ENCODE measurements at regions not wholly inside any gene's neighbourhood (a gene's known extent, or its start where the extent isn't known, plus 50 kb on each side); places are given as distances from the start of the nearest gene placed in this dataset.

- no peak for DNase-seq (ENCODE audit: low spot score)
Measured at GRCh38 chr2:106572541-106573450, 85.6 kb downstream of the CD8B2 start.

- no peak for DNase-seq (ENCODE audit: low spot score)
Measured at GRCh38 chr2:106573773-106574172, 86.6 kb downstream of the CD8B2 start.

GRCh38 chr2:106575955-106576354 lies 88.8 kb downstream of the CD8B2 start:
- DNase-seq (ENCODE audit: low spot score): no peak

GRCh38 chr2:106577255-106577651 lies 90.1 kb downstream of the CD8B2 start:
- DNase-seq (ENCODE audit: low spot score): no peak

GRCh38 chr2:106579750-106580197 lies 92.6 kb downstream of the CD8B2 start:
- DNase-seq (ENCODE audit: low spot score): no peak

GRCh38 chr2:106580241-106580640 lies 93.1 kb downstream of the CD8B2 start:
- DNase-seq (ENCODE audit: low spot score): no peak

GRCh38 chr2:106581328-106581727 lies 94.2 kb downstream of the CD8B2 start:
- DNase-seq (ENCODE audit: low spot score): no peak

GRCh38 chr2:106581755-106582147 lies 94.6 kb downstream of the CD8B2 start:
- no peak for DNase-seq (ENCODE audit: low spot score)

GRCh38 chr2:106582148-106583143 lies 95.3 kb downstream of the CD8B2 start:
- peak; percentile 80 for DNase-seq (ENCODE audit: low spot score)

GRCh38 chr2:106584304-106584954 lies 97.3 kb downstream of the CD8B2 start:
- DNase-seq (ENCODE audit: low spot score): no peak

GRCh38 chr2:106596844-106597243 lies 109.7 kb downstream of the CD8B2 start:
- no peak for DNase-seq (ENCODE audit: low spot score)

- DNase-seq (ENCODE audit: low spot score): no peak
Measured at GRCh38 chr2:106599540-106599939, 112.4 kb downstream of the CD8B2 start.

- no peak for DNase-seq (ENCODE audit: low spot score)
Measured at GRCh38 chr2:106602042-106602441, 114.9 kb downstream of the CD8B2 start.

GRCh38 chr2:106606652-106607051 lies 119.5 kb downstream of the CD8B2 start:
- no peak for DNase-seq (ENCODE audit: low spot score)

GRCh38 chr2:106607371-106607770 lies 120.2 kb downstream of the CD8B2 start:
- no peak for DNase-seq (ENCODE audit: low spot score)

GRCh38 chr2:106609780-106610179 lies 122.6 kb downstream of the CD8B2 start:
- DNase-seq (ENCODE audit: low spot score): no peak

- DNase-seq (ENCODE audit: low spot score): no peak
Measured at GRCh38 chr2:106614511-106615291, 127.5 kb downstream of the CD8B2 start.

- no peak for DNase-seq (ENCODE audit: low spot score)
Measured at GRCh38 chr2:106618614-106619013, 131.4 kb downstream of the CD8B2 start.

- no peak for DNase-seq (ENCODE audit: low spot score)
Measured at GRCh38 chr2:106623456-106623855, 136.3 kb downstream of the CD8B2 start.

- DNase-seq (ENCODE audit: low spot score): no peak
Measured at GRCh38 chr2:106624787-106625380, 137.7 kb downstream of the CD8B2 start.

- no peak for DNase-seq (ENCODE audit: low spot score)
Measured at GRCh38 chr2:106628377-106628776, 141.2 kb downstream of the CD8B2 start.
